Gastroesophageal sphincter (tissue), 4 donors: ENCODE measurements at regions not wholly inside any gene's neighbourhood (a gene's known extent, or its start where the extent isn't known, plus 50 kb on each side); places are given as distances from the start of the nearest gene placed in this dataset.

Experiments used
- ATAC-seq: fragments of 150-250 bp; one replicate; pipeline ENCODE4 v1.9.1; 2016; ENCODE audit warnings: mild to moderate bottlenecking, moderate library complexity
- H3K27ac ChIP-seq, 4 donors: fragments of 200-600 bp; sonication (generic) in 3 of 4; 1 replicate in 3 of 4; 2 replicates in 1 of 4; pipeline ENCODE4 v1.5.1; 2016 to 2019
- H3K27me3 ChIP-seq: fragments of 200-600 bp; sonication (generic); one replicate; pipeline ENCODE4 v1.5.1; 2019
- H3K36me3 ChIP-seq, 2 donors: fragments of 200-600 bp; sonication (generic); one replicate each; pipeline ENCODE4 v1.5.1; 2019; ENCODE audit warnings: control low read depth in 1 of 2
- H3K4me1 ChIP-seq, 3 donors: fragments of 200-600 bp; sonication (generic); 1 replicate in 2 of 3; 2 replicates in 1 of 3; pipeline ENCODE4 v1.5.1; 2016 to 2019; ENCODE audit warnings: control low read depth in 2 of 3
- H3K4me3 ChIP-seq, 2 donors: fragments of 200-600 bp; sonication (generic); one replicate each; pipeline ENCODE4 v1.5.1; 2019; ENCODE audit warnings: mild to moderate bottlenecking in 1 of 2, moderate library complexity in 1 of 2
- H3K9me3 ChIP-seq, 3 donors: fragments of 200-600 bp; sonication (generic); one replicate each; pipeline ENCODE4 v1.5.1; 2017 to 2019; ENCODE audit warnings: control low read depth in 2 of 3
- EP300 ChIP-seq: sonication (generic); formaldehyde crosslinking; IDR thresholded peaks from one replicate; pipeline ENCODE4 v1.6.1; 2017; ENCODE audit warnings: antibody characterized with exemption, mild to moderate bottlenecking
- POLR2A ChIP-seq, 2 donors: fragments of 450-650 bp; IDR thresholded peaks; one replicate each; pipeline ENCODE4 v1.6.1; 2017; ENCODE audit warnings: antibody characterized with exemption in 2 of 2, mild to moderate bottlenecking in 2 of 2, moderate library complexity in 1 of 2
- POLR2AphosphoS5 ChIP-seq: sonication (generic); formaldehyde crosslinking; IDR thresholded peaks from one replicate; pipeline ENCODE4 v1.6.1; 2017; ENCODE audit warnings: antibody characterized with exemption
- WGBS, 2 donors: methylation state at CpG; one replicate each; pipeline ENCODE4 v1.1.5; 2018; ENCODE audit warnings: low coverage in 1 of 2; 5-methylcytosine and 5-hydroxymethylcytosine counted together
- TF ChIP-seq, protein P1 (sequence below), 4 experiments: fragments of 200-600 bp in 2 of 4; fragments of 450-650 bp in 2 of 4; sonication (generic) in 1 of 4; IDR thresholded peaks; one replicate each; pipeline ENCODE4 v1.5.1; 2017 to 2019; ENCODE audit warnings: antibody characterized with exemption in 4 of 4, mild to moderate bottlenecking in 2 of 4, moderate library complexity in 2 of 4

DNA sequence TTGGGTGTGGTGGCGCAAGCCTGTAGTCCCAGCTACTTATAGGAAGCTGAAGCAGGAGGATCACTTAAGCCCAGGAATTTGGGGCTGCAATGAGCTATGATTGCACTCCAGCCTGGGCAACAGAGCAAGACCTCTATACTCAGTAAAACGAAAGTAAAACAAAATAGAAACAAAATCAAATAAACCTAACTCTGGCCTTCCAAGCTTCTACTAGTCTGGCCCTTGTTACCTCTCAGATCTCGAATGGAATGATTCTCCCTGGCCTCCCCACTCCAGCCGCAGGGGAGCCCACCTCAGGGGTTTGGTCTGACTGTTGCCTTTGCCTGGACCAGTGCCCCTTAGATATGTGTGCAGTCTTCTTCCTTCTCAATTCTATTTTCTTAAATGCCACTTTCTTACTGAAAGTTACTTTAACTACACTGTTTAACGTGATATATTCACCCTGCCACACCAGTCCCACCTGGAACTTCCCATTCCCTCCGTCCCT is 160.0 kb upstream of the GCFC2 start:
- Histone ChIP-seq H3K9me3 (no peaks in the 10 kb centered on the region), H3K27ac (no peak overlapping the region), H3K36me3 (no peaks in the 10 kb centered on the region), H3K4me3 (no peak overlapping the region), H3K27me3 (no peaks in the 10 kb centered on the region), H3K4me1 (no peaks in the 10 kb centered on the region)
- ATAC-seq: no peak
- WGBS, 2 donors: 56 to 59% methylated on average over 3 to 6 of the region's 6 CpGs
- TF ChIP-seq, protein P1, sequence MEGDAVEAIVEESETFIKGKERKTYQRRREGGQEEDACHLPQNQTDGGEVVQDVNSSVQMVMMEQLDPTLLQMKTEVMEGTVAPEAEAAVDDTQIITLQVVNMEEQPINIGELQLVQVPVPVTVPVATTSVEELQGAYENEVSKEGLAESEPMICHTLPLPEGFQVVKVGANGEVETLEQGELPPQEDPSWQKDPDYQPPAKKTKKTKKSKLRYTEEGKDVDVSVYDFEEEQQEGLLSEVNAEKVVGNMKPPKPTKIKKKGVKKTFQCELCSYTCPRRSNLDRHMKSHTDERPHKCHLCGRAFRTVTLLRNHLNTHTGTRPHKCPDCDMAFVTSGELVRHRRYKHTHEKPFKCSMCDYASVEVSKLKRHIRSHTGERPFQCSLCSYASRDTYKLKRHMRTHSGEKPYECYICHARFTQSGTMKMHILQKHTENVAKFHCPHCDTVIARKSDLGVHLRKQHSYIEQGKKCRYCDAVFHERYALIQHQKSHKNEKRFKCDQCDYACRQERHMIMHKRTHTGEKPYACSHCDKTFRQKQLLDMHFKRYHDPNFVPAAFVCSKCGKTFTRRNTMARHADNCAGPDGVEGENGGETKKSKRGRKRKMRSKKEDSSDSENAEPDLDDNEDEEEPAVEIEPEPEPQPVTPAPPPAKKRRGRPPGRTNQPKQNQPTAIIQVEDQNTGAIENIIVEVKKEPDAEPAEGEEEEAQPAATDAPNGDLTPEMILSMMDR (IDR thresholded peaks at IDR 0.05): no peak
- TF ChIP-seq EP300: no peak
- TF ChIP-seq POLR2AphosphoS5: no peak
- TF ChIP-seq POLR2A (IDR thresholded peaks at IDR 0.05): no peak

DNA sequence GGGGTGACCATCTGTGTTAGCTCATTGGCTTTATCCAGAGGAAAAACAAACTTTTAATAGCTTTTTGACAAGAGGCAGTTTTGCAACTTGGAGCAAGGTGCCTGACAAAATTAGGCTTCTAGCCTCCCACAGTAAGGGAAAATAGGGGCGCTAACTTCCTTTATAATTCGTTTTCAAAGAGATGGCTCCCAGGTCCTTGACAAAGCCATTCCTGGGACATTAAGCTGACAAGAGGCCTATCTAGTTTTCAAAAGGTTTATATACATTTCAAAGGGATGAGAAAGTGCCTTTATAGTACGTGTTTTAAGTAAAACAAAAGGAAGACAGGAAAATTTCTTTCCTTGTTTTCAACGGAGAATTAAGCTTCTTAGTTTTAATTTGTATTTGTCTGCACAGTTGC is 159.4 kb upstream of the GCFC2 start:
- H3K9me3 ChIP-seq: no peaks in the 10 kb centered on the region
- TF ChIP-seq POLR2A (IDR thresholded peaks at IDR 0.05): no peak
- TF ChIP-seq, protein P1 (IDR thresholded peaks at IDR 0.05): no peak
- TF ChIP-seq POLR2AphosphoS5: no peak
- TF ChIP-seq EP300: no peak
- ATAC-seq: no peak
- no peak overlapping the region for H3K4me3 ChIP-seq
- H3K27ac ChIP-seq: no peak overlapping the region
- H3K4me1 ChIP-seq: no peaks in the 10 kb centered on the region
- H3K36me3 ChIP-seq: no peaks in the 10 kb centered on the region
- no peaks in the 10 kb centered on the region for H3K27me3 ChIP-seq
- WGBS, 2 donors: 11 to 18% methylated on average over 4 of the region's 4 CpGs

DNA sequence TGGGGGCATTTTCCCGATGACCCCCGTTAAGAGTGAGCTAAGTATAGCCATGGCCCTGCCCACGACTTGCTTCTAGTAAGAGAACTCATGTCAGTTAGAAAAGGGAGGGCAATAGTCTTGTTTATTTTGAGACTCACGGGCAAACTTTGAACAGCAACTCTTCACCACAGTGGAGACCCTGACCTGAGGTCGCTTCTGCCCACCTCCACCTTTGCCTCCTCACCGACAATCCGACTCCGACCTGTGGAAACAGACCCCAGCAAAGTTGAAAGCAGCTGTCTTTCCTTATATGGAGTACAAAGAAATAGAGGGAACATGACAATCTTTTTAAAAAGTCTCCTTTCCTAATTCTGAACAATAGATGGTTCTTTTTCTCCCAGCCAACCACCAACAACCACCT is 155.0 kb upstream of the GCFC2 start:
- Histone ChIP-seq H3K36me3 (no peaks in the 10 kb centered on the region), H3K9me3 (no peaks in the 10 kb centered on the region), H3K27ac (no peak overlapping the region), H3K4me3 (no peak overlapping the region), H3K4me1 (no peaks in the 10 kb centered on the region), H3K27me3 (no peaks in the 10 kb centered on the region)
- no peak for TF ChIP-seq EP300
- TF ChIP-seq POLR2AphosphoS5: no peak
- TF ChIP-seq, protein P1 (IDR thresholded peaks at IDR 0.05): no peak
- no peak for TF ChIP-seq POLR2A (IDR thresholded peaks at IDR 0.05)
- 64 to 69% methylated on average over 5 of the region's 8 CpGs for WGBS, 2 donors
- ATAC-seq: no peak

DNA sequence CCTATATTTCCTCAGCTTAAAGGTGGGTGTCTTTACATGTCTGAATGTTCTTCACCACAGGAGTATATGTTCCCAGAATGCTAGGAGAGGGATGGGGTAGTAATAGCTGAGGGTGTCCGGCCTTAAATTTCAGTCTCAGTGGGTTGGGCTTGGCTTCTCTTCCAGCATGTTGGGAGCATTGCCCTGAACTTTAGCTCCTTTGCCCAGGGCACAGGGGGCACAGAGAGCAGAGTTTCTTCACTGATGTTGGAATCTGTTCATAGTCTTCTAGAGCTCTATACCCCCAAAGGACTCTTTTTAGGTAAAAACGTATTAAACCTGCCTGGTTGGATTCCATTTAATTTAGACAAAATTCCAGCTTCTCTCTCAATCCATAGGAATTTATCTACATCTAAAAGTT is 154.4 kb upstream of the GCFC2 start:
- no peaks in the 10 kb centered on the region for H3K4me1 ChIP-seq
- 65 to 74% methylated on average over 2 of the region's 2 CpGs for WGBS, 2 donors
- no peak for ATAC-seq

DNA sequence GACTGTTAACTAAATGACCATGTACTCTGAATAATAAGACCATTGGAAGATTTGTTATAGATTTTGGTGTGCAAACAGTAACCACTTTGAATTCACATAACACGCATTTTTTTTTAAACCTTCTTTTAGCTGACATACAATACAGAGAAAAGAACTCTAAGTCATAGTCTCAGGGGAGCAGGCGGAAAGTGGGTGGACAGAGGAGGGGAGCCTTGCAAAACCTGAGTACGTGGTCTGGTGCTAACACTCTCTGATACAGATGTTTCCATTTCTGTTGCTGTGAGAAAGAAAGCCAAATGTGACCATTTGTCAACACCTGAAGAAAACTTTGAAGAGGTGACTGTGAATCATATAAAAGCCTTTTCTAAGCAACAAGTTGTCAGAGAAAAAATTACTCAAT is 151.8 kb upstream of the GCFC2 start:
- ATAC-seq: no peak
- H3K36me3 ChIP-seq: no peaks in the 10 kb centered on the region
- TF ChIP-seq EP300: no peak
- TF ChIP-seq POLR2A (IDR thresholded peaks at IDR 0.05): no peak
- TF ChIP-seq, protein P1 (IDR thresholded peaks at IDR 0.05): no peak
- no peak for TF ChIP-seq POLR2AphosphoS5
- 52 to 57% methylated on average over 3 of the region's 3 CpGs for WGBS, 2 donors
- H3K27me3 ChIP-seq: no peaks in the 10 kb centered on the region
- no peaks in the 10 kb centered on the region for H3K4me1 ChIP-seq
- no peaks in the 10 kb centered on the region for H3K9me3 ChIP-seq
- no peak overlapping the region for H3K27ac ChIP-seq
- no peak overlapping the region for H3K4me3 ChIP-seq

More for the DNA sequence above, 154.4 kb upstream of the GCFC2 start:
- Histone ChIP-seq H3K27ac (no peak overlapping the region), H3K4me3 (no peak overlapping the region), H3K9me3 (no peaks in the 10 kb centered on the region), H3K27me3 (no peaks in the 10 kb centered on the region), H3K36me3 (no peaks in the 10 kb centered on the region)
- TF ChIP-seq POLR2AphosphoS5: no peak
- TF ChIP-seq, protein P1 (IDR thresholded peaks at IDR 0.05): no peak
- no peak for TF ChIP-seq EP300
- TF ChIP-seq POLR2A (IDR thresholded peaks at IDR 0.05): no peak
